ENCODE measurements at regions not wholly inside any gene's neighbourhood (a gene's known extent, or its start where the extent isn't known, plus 50 kb on each side); places are given as distances from the start of the nearest gene placed in this dataset.

DNA sequence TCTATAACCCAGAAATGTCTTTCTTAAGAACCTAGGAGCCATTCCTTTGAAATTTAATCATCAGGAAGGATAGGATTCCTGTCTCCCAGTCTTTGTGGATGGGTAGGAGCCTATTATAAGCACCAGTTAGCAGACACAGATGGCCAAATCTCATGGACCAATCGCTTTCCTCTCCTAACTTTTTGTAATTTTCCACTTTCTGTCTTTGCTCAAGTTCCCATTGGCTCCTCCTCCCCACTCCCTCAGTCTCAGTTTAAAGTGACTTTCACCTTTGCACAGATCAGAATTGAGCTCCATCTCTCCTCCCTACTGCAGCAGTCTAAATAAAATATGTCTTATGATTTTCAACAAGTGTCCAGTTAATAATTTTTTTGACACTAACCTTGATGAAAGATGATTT lies 192.3 kb downstream of the HS3ST3A1 start:
- TF ChIP-seq, protein P1, sequence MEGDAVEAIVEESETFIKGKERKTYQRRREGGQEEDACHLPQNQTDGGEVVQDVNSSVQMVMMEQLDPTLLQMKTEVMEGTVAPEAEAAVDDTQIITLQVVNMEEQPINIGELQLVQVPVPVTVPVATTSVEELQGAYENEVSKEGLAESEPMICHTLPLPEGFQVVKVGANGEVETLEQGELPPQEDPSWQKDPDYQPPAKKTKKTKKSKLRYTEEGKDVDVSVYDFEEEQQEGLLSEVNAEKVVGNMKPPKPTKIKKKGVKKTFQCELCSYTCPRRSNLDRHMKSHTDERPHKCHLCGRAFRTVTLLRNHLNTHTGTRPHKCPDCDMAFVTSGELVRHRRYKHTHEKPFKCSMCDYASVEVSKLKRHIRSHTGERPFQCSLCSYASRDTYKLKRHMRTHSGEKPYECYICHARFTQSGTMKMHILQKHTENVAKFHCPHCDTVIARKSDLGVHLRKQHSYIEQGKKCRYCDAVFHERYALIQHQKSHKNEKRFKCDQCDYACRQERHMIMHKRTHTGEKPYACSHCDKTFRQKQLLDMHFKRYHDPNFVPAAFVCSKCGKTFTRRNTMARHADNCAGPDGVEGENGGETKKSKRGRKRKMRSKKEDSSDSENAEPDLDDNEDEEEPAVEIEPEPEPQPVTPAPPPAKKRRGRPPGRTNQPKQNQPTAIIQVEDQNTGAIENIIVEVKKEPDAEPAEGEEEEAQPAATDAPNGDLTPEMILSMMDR (IDR thresholded peaks at IDR 0.05), result no peak
- no peak for TF ChIP-seq POLR2A (IDR thresholded peaks at IDR 0.05)

All from heart left ventricle (tissue), 13 donors.